ENCODE measurements at regions not wholly inside any gene's neighbourhood (a gene's known extent, or its start where the extent isn't known, plus 50 kb on each side); places are given as distances from the start of the nearest gene placed in this dataset.

DNA sequence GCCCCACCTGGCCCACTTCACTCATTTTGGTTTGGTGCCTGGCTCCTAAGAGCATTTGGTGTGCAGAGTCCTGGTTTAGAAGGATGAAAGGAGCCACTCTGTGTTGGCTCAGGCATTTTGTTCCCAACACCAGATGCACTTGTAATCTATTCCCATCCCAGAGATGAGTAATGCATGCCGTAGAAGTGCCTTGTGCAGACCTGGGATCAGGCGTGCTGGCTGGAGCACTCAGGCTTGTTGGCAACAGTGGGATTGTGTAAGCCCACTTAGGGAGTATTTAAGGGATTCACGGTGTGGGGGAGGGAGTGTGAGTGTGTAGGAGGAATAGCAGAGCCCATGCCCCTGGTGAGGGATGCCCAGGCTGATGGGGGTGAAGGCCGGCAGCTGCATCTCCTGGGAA is 501.5 kb upstream of the TBX3 start:
- in situ Hi-C loops (cut with MboI; ENCODE audit: low pct_unique_long_range_greater_than_20kb, low sequenced_read_pairs, unreplicated experiment): no loop called here
- TF ChIP-seq CTCF (IDR thresholded peaks at IDR 0.05; ENCODE audit: extremely low read depth, insufficient read depth, missing control alignments): no peak
- no peak for DNase-seq (ENCODE audit: low spot score)

- in situ Hi-C loops (cut with MboI; ENCODE audit: low pct_unique_long_range_greater_than_20kb, low sequenced_read_pairs, unreplicated experiment): no loop called here
These were observed 499.8 kb upstream of the TBX3 start for GRCh38 chr12:115183752-115184151.

GRCh38 chr12:115177899-115178298 is 493.9 kb upstream of the TBX3 start:
- no peak for TF ChIP-seq CTCF (IDR thresholded peaks at IDR 0.05; ENCODE audit: extremely low read depth, insufficient read depth, missing control alignments)
- in situ Hi-C loops (cut with MboI; ENCODE audit: low pct_unique_long_range_greater_than_20kb, low sequenced_read_pairs, unreplicated experiment): no loop called here
- no peak for DNase-seq (ENCODE audit: low spot score)

More at GRCh38 chr12:115183752-115184151, 499.8 kb upstream of the TBX3 start:
- no peak for DNase-seq (ENCODE audit: low spot score)
- TF ChIP-seq CTCF (IDR thresholded peaks at IDR 0.05; ENCODE audit: extremely low read depth, insufficient read depth, missing control alignments): no peak

- DNase-seq (ENCODE audit: low spot score): no peak
- TF ChIP-seq CTCF (IDR thresholded peaks at IDR 0.05; ENCODE audit: extremely low read depth, insufficient read depth, missing control alignments): no peak
- in situ Hi-C loops (cut with MboI; ENCODE audit: low pct_unique_long_range_greater_than_20kb, low sequenced_read_pairs, unreplicated experiment): no loop called here
These were observed 492.9 kb upstream of the TBX3 start for GRCh38 chr12:115176741-115177400.

GRCh38 chr12:115174920-115175319 is 490.9 kb upstream of the TBX3 start:
- no peak for DNase-seq (ENCODE audit: low spot score)
- TF ChIP-seq CTCF (IDR thresholded peaks at IDR 0.05; ENCODE audit: extremely low read depth, insufficient read depth, missing control alignments): no peak
- in situ Hi-C loops (cut with MboI; ENCODE audit: low pct_unique_long_range_greater_than_20kb, low sequenced_read_pairs, unreplicated experiment): no loop called here

DNA sequence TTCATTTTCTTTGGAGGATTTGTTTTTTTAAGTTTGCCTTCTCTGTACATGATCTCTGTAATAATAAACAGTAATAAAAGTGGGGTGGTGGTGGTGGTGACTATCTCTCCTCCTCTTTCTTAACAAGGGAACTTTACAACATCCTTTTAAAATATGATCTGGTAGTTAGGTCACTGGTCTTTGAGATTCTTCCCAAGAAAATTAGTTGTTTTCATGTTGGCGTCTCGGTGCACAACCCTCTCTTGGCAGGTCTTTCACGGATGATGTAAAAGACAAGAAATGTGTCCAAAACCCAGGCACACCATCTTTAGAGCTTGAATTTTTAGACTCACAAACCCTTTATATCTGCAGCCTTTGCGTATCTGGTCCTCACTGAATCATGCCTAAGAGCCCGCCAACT is 488.5 kb upstream of the TBX3 start:
- no peak for DNase-seq (ENCODE audit: low spot score)

More for the DNA sequence above, 488.5 kb upstream of the TBX3 start:
- TF ChIP-seq CTCF (IDR thresholded peaks at IDR 0.05; ENCODE audit: extremely low read depth, insufficient read depth, missing control alignments): no peak
- in situ Hi-C loops (cut with MboI; ENCODE audit: low pct_unique_long_range_greater_than_20kb, low sequenced_read_pairs, unreplicated experiment): no loop called here

Measured in GM13977 (cell line).